GM18873 (cell line): ENCODE measurements at regions not wholly inside any gene's neighbourhood (a gene's known extent, or its start where the extent isn't known, plus 50 kb on each side); places are given as distances from the start of the nearest gene placed in this dataset.

ENCODE experiments used
- ATAC-seq: cut with Tn5 transposase; IDR thresholded peaks from one replicate; pipeline ENCODE4 v1.9.1; 2021; ENCODE audit warnings: mild to moderate bottlenecking, moderate library complexity, moderate number of reproducible peaks; ENCODE audit not compliant: unreplicated experiment, low FRiP score

DNA sequence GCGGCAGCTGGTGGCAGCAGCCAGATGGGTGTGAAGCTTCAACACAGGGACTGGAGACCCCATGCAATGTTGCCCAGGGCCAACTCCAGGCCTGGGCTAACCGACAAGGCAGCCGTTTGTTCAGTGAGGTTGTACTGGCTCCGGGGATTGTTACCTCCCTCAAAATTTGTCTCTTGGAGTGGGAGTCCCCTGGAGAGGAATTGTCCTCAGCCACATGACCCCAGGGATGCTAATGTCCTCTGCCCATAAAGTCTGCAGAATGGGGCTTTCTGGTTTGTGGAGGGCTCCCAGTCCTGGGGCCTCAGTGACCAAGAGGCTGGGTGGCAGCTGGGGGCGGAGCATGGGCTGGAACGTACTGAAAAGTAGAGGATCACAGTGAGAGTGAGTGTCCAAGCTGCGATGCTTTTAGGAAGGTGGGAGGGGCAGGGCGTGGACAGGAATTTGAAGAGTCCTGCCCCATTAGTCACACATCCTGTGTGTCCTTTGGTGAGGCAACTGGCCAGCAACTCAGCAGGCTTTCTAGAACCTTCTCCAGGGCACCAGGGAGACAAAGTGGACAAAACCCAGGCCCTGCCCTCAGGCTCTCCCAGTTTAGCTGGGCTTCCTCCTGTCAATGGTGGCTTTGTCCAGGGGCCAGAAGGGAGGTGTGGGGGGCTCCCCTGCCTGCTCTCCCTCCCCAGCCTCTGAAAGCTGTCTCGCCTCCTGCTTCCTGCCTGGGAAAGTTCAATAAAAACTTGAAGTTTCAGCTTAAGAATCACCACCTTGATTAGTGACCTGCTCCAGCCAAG, 114.0 kb downstream of the NSG2 start:
- ATAC-seq, result no peak

GRCh38 chr5:174165406-174165805, 119.9 kb downstream of the NSG2 start:
- no peak for ATAC-seq

- no peak for ATAC-seq
Measured at GRCh38 chr5:174166231-174167079, 120.9 kb downstream of the NSG2 start.

- ATAC-seq, result no peak
Measured at GRCh38 chr5:174167080-174167910, 121.8 kb downstream of the NSG2 start.

GRCh38 chr5:174172152-174172551, 126.6 kb downstream of the NSG2 start:
- no peak for ATAC-seq

DNA sequence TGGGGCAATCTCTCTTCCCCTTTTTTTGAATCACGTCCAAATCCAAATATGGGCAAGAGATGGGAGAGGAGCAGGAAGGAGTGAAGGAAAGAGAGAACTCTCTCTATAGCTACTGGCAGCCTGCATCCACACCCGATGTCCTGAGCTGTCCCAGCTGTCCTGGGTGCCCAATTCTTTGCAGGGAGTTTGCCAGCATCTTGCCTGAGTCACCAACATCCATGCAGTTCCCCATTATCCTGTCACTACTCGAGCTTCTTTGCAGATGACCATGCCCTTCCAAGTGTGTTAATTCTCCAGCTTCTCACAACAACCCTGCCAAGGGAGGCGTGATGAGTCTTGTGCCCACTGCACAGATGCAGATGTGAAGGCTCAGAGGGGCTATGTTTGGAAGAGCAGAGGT, 127.1 kb downstream of the NSG2 start:
- no peak for ATAC-seq

GRCh38 chr5:174173766-174174165, 128.3 kb downstream of the NSG2 start:
- no peak for ATAC-seq

DNA sequence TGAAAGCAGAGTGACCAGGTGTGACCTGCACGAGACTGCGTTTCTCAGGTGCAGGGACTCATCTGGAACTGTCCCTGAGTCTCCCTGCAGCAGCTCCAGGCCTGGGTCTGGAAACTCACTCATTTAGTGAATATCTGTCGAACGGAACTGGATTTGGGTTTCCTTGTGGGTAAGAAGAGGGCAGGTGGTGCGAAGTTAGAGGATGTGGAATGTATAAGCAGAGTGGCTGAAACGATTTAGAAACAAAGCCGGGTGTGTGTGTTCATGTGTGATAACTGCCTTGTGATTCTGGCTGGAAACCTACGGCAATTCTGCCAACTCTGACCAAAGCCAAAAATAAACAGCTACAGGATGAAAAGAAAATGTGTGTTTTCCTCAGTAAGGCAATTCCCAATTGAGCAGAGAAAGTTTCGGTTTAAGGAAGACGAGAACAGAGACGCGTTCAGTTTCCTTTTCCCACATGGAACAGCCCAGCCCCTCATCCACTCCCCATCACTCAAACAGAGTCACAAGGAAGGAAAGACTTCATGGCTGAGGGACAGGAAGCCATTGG, 130.3 kb downstream of the NSG2 start:
- no peak for ATAC-seq

DNA sequence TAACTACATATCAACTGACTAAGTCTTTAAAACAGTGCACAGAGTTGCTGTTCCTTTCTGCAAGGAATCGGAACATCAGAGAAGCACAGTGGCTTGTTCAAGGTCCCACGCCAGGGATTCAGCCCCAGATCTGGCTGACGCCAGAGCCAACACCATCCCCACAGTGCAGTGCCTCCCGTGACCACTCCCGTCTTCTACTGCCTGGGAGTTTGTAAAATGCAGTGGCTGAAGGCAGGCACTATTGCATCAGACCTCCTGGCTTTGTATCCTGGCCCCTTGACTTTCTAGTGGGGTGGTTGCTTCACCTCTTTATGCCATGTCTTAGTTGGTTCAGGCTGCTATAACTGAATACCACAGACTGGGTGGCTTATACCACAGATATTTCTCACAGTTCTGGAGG, 131.0 kb downstream of the NSG2 start:
- no peak for ATAC-seq

DNA sequence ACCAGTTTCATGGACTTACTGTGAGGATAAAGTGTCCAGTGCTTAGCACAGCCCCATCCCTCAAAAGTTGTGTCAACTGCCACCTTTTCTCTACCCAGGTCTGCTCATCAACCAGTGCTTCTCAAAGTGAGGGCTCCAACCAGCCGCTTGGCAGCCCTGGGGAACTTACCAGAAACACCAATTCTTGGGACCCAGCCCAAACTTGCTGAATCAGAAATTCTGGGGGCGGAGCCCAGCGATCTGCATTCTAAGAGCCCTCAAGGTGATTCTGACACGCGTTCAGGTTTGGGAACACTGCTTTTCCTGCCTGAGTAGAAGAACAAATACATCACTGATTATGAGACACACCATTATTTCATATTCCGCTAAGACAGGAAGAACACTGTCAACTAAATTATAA, 132.0 kb downstream of the NSG2 start:
- ATAC-seq, result no peak

DNA sequence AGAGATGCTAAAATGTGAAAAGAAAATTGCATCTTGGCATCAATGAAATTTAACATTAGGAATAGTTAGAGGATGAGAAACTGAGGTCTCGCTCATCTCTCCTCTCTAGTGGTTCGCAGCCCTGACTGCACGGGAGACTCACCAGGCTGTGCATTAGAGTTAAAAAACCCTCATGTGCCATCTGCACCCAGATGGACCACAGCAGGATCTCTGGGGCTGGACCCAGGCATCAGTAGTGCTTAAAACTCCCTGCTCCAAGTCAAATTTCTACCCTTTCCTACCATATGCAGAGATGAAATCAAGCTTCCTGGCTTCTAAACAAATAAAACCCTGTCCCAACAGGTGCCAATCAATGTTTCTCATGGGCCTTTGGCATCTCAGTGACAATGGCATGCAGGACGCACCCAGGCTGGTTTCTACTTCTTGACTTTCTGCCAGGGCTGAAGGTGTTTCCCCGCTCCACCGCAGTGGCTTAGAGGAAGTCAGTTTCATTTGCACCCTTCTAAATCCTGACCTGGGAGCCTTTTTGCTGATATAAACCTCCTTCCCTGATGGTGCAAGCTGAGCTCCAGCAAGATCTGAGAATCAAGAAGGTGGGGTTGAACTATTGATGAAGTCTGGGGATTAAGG, 132.6 kb downstream of the NSG2 start:
- no peak for ATAC-seq

DNA sequence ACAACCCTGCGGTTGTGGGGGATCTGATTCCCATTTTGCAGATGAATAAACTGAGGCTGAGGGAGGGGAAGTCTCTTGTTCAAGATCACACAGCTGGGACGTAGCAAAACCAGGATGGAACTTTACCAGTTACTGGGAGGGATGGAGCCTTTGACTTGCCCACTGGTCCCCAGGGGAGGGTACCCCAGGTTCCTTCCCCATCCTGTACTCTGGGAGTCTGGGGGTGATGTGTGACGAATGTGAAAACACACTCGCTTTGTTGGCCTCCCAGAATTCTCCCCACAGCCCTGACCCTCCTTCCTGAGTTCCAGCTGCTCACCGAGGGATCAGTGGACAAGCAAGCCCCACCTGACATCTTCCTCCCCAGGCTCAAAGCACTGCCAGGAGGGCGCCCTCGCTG, 135.1 kb downstream of the NSG2 start:
- no peak for ATAC-seq

DNA sequence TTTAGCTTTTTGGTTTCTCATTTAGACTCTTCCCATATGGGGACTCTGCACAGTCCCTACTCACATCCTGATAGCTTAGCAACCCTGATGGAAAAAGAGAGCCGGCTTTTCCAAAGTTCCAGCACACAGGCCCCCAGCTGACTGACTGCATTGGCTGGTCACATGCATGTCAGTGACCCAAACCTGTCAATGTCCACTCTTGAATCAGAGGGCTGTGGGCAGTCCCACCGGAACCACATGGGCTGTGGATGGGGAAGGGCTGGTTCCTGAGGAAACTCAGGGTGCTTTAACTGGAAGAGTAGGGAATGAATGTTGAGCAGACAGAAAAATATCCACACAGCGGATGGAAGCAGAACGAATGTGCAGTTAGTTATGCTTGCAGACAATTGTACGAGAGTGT, 136.6 kb downstream of the NSG2 start:
- ATAC-seq, result no peak

DNA sequence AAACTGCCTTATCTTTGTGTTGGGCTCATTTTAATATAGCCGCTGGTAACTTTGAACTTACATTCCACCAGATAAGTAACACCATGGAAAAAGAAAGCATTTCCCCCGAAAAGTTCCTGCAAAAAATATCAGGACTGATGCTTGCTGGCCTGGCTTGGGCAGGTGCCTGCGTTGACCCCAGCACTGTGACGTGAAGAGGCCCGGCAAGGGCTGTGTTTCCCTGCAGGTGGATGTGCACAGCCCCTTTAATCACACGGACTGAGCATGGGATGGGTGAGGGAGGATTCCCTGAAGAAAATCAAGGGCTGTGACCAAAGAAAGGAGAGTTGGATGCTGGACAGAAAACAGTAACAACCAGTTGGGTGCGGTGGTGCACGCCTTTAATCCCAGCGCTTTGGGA, 138.2 kb downstream of the NSG2 start:
- ATAC-seq, result no peak

GRCh38 chr5:174185506-174185905, 140.0 kb downstream of the NSG2 start:
- ATAC-seq, result no peak

GRCh38 chr5:174186096-174186695, 140.7 kb downstream of the NSG2 start:
- ATAC-seq, result no peak

DNA sequence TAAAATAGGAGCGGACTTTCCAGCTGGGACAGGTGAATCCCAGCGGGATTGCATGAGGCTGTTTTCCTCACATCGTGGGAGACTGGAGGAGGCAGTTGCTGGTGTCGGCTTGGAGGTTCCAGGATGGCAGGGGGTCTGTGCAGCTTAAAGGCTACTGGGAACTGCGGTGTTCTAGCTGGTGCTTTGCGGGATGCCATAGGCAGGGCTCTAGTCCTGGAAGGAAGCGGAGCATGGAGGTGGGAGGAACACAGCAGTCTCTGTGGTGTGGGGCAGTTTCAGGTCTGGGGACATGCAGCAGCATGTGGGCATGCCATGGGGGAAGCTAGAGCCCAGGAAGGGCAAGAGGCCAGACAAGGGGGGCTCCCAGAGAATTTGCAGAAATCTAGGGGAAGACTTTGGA, 141.5 kb downstream of the NSG2 start:
- ATAC-seq, result no peak

DNA sequence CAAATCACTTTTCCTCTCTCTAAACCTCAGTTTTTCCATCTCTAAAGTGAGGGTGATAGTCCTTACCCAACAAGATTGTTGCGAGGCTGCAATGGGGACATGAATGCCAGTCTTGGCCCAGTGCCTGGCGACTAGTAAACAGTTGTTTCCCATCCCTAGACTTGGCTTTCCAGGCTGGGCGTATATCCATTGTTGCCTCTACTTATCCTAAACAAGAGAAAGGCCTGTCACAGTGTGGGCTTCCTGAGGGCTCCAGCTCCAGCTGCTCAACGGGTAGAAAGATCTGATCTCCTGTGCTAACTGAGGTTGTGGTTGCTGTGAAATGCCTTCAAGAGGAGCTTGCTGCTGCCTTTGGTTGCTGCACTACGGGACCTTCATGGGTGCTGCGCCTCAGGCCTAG, 142.0 kb downstream of the NSG2 start:
- ATAC-seq, result no peak

DNA sequence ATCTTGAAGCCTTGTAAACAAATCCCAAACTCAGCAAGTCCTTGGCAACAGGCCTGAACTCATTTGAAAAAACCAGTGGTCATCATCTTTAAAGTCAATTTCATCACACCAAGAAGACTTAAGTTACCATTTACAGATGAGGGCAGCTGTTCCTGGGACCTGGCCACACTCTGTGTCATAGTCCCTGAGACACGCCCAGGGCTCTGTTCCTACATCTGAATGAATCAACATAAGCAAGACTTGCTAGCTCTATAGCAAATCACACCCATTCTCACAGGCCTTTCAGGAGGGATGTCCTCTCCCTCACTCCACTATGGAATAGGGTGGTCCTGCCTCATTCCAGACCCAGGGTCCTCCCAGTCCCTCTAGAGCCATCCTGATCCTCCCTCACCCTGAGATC, 142.8 kb downstream of the NSG2 start:
- ATAC-seq, result no peak
